Left ventricle myocardium inferior (tissue), 1 donor: ENCODE measurements at regions not wholly inside any gene's neighbourhood (a gene's known extent, or its start where the extent isn't known, plus 50 kb on each side); places are given as distances from the start of the nearest gene placed in this dataset.

ENCODE experiments used
- DNase-seq: peaks from one replicate; pipeline ENCODE4 v3.0.0-alpha.2; 2020
- H3K27ac ChIP-seq: fragments of 200-600 bp; replicated peaks from 2 replicates; pipeline ENCODE4 v1.8.0; 2021
- H3K27me3 ChIP-seq: fragments of 200-600 bp; 2 replicates; pipeline ENCODE4 v1.8.0; 2021; ENCODE audit warnings: low read depth
- H3K36me3 ChIP-seq: fragments of 200-600 bp; 2 replicates; pipeline ENCODE4 v1.8.0; 2021
- H3K4me1 ChIP-seq: fragments of 200-600 bp; 2 replicates; pipeline ENCODE4 v1.8.0; 2021
- H3K4me3 ChIP-seq: fragments of 200-600 bp; 2 replicates; pipeline ENCODE4 v1.8.0; 2021; ENCODE audit warnings: mild to moderate bottlenecking, moderate library complexity
- H3K9me3 ChIP-seq: fragments of 200-600 bp; replicated peaks from 2 replicates; pipeline ENCODE4 v1.8.0; 2021
- intact Hi-C: fragments of 100-400 bp; cut with micrococcal nuclease; formaldehyde crosslinking; loops from one replicate; pipeline ENCODE4 v1.11.0; 2022
- TF ChIP-seq, protein P1 (sequence below): fragments of 200-600 bp; IDR thresholded peaks from 2 replicates; pipeline ENCODE4 v1.8.0; 2021; ENCODE audit warnings: antibody characterized with exemption, mild to moderate bottlenecking, borderline replicate concordance
- donor health status: DM: no; HTN: yes; CAD: no; lungs with severe emphysema.

DNA sequence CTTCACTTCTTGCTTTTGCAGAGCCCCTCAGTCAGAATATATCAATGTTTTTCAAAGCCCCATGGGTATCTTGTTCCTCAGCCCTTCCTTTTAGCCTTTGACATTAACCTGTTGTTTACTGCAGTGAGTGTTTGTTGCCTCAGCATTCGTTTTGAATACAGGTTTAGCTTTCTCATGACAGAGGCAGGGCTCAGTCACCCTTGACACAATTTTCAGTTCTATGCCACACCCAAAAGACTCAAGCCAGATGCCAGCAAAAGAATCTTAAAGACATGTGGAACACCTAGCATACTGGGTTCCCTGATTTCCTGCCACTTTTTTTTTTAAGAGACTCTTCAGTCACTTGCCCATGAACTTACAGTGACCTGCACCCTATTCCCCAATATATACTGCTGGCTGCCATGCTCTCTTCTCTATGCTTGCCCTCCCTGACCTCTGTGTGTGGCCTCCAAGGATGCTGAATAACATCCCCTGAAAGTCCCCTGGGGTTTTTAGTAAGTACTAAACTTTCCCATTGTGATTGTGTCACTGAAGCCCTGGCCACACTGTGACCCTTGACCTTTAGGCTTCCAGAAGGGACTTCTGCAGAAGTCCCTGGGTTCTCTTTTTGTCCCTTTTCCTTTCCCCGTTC, 1225.5 kb downstream of the TBC1D22A start:
- intact Hi-C loops, result no loop called here
- DNase-seq, result no peak

DNA sequence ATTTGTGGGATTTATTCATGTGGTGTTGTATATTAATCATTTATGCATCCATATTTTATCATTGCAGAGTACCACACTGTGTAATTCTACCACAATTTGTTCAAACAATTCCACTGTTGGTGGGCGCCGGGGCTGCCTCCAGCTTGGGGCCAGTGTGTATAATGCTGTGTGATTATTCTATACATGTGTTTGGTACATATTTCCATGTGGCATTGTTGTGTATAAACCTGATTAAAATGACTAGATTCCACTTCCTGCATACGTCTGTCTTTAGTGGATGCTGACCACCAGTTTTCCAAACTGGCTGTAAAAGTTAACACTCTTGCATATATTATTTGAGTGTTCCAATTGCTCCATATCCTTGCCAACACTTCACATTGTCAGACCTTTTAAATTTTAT, 1213.8 kb downstream of the TBC1D22A start:
- Histone ChIP-seq H3K4me3 (no peak overlapping the region), H3K4me1 (no peaks in the 10 kb centered on the region), H3K36me3 (no peaks in the 10 kb centered on the region), H3K27ac (no peak overlapping the region), H3K9me3 (peaks cover 49% of the 10 kb centered on the region), H3K27me3 (peaks cover 21% of the 10 kb centered on the region)
- TF ChIP-seq, protein P1, sequence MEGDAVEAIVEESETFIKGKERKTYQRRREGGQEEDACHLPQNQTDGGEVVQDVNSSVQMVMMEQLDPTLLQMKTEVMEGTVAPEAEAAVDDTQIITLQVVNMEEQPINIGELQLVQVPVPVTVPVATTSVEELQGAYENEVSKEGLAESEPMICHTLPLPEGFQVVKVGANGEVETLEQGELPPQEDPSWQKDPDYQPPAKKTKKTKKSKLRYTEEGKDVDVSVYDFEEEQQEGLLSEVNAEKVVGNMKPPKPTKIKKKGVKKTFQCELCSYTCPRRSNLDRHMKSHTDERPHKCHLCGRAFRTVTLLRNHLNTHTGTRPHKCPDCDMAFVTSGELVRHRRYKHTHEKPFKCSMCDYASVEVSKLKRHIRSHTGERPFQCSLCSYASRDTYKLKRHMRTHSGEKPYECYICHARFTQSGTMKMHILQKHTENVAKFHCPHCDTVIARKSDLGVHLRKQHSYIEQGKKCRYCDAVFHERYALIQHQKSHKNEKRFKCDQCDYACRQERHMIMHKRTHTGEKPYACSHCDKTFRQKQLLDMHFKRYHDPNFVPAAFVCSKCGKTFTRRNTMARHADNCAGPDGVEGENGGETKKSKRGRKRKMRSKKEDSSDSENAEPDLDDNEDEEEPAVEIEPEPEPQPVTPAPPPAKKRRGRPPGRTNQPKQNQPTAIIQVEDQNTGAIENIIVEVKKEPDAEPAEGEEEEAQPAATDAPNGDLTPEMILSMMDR, result no peak
- no peak for DNase-seq
- intact Hi-C loops, result no loop called here

More for the DNA sequence above, 1225.5 kb downstream of the TBC1D22A start:
- H3K9me3 ChIP-seq, result peaks cover 43% of the 10 kb centered on the region
- no peak overlapping the region for H3K27ac ChIP-seq
- H3K27me3 ChIP-seq, result peaks cover 22% of the 10 kb centered on the region
- H3K4me1 ChIP-seq, result no peaks in the 10 kb centered on the region
- TF ChIP-seq, protein P1, result no peak
- no peak overlapping the region for H3K4me3 ChIP-seq
- H3K36me3 ChIP-seq, result no peaks in the 10 kb centered on the region

- no peak for DNase-seq
- Histone ChIP-seq H3K36me3 (no peaks in the 10 kb centered on the region), H3K4me3 (no peak overlapping the region), H3K4me1 (no peaks in the 10 kb centered on the region), H3K27me3 (peaks cover 63% of the 10 kb centered on the region), H3K27ac (no peak overlapping the region), H3K9me3 (no peaks in the 10 kb centered on the region)
- TF ChIP-seq, protein P1, result no peak
- intact Hi-C loops, result no loop called here
Measured at GRCh38 chr22:47967831-47968230, 1205.4 kb downstream of the TBC1D22A start.

GRCh38 chr22:47966316-47966715, 1203.9 kb downstream of the TBC1D22A start:
- DNase-seq, result no peak
- Histone ChIP-seq H3K27ac (no peak overlapping the region), H3K4me3 (no peak overlapping the region), H3K9me3 (no peaks in the 10 kb centered on the region), H3K27me3 (peaks cover 58% of the 10 kb centered on the region), H3K36me3 (no peaks in the 10 kb centered on the region), H3K4me1 (no peaks in the 10 kb centered on the region)
- TF ChIP-seq, protein P1, result no peak
- intact Hi-C loops, result no loop called here

- no peak for DNase-seq
- Histone ChIP-seq H3K9me3 (no peaks in the 10 kb centered on the region), H3K4me3 (no peak overlapping the region), H3K36me3 (no peaks in the 10 kb centered on the region), H3K4me1 (no peaks in the 10 kb centered on the region), H3K27ac (no peak overlapping the region), H3K27me3 (peaks cover 54% of the 10 kb centered on the region)
- TF ChIP-seq, protein P1, result no peak
- intact Hi-C loops, result no loop called here
Measured at GRCh38 chr22:47965896-47966295, 1203.4 kb downstream of the TBC1D22A start.
